ENCODE measurements at regions not wholly inside any gene's neighbourhood (a gene's known extent, or its start where the extent isn't known, plus 50 kb on each side); places are given as distances from the start of the nearest gene placed in this dataset.
A peak's percentile ranks its signal among the peaks of the same experiment; 100 is the strongest.
"Not testable (repeated sequence)": the region's sequence is repeated elsewhere in the genome, so short reads cannot be mapped to it uniquely, and the experiment has no call there.

DNA sequence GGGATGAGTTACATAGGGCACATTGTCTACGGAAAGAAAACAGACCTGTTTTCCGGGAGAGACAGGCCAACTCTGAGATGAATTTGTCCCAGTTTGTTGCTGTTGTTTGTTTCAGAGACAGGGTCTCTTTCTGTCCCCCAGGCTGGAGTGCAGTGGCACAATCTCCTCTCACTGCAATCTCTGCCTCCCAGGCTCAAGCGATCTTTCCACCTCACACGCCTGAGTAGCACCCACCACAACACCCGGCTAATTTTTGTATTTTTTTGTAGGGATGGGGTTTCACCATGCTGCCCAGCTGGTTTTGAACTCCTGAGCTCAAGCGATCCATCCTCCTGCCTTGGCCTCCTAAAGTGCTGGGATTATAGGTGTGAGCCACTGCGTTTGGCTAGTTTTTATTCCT is 125.5 kb upstream of the ERRFI1 start:
- H3K27me3 ChIP-seq (ENCODE audit: control insufficient read depth, insufficient read depth, low read length) = no peaks in the 10 kb centered on the region
- dilution Hi-C loops (cut with HindIII; ENCODE audit: low sequenced_read_pairs, unreplicated experiment) = no loop called here

DNA sequence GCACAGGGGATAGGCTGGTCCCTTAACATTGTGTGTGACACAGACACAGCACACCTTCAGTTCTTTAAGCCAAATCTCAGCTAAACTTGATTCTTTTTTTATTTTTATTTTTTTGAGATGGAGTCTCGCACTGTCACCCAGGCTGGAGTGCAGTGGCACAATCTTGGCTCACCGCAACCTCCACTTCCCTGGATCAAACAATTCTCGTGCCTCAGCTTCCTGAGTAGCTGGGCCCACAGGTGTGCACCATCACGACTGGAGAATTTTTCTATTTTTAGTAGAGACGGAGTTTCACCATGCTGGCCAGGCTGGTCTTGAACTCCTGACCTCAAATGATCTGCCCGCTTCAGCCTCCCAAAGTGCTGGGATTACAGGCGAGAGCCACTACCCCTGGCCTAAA is 123.6 kb upstream of the ERRFI1 start:
- H3K27me3 ChIP-seq (ENCODE audit: control insufficient read depth, insufficient read depth, low read length); H3K27ac ChIP-seq (ENCODE audit: insufficient read depth, low read length); H3K9me1 ChIP-seq (ENCODE audit: insufficient read depth, low read length); H3K4ac ChIP-seq (ENCODE audit: low read depth, low read length); DNase-seq; H3K56ac ChIP-seq (ENCODE audit: extremely low read depth, insufficient read depth, low read length); H3K9ac ChIP-seq (ENCODE audit: low read depth, low read length); BruUV-seq (replicated peaks); H3K36me3 ChIP-seq (ENCODE audit: control insufficient read depth, insufficient read depth, low read length); H3K23ac ChIP-seq (ENCODE audit: low read depth, low read length); in situ Hi-C loops (cut with MboI; ENCODE audit: low sequenced_read_pairs); H3K14ac ChIP-seq (replicated peaks; ENCODE audit: low read depth, low read length); H3K4me3 ChIP-seq (ENCODE audit: insufficient read depth, low read depth, low read length); H4K5ac ChIP-seq (ENCODE audit: low read depth, low read length); H2AK9ac ChIP-seq (replicated peaks; ENCODE audit: low read depth, low read length, poor library complexity); CTCF ChIA-PET; ATAC-seq (ENCODE audit: low read depth); H3K4me1 ChIP-seq (ENCODE audit: control insufficient read depth, insufficient read depth, low read length); intact Hi-C loops (cut with micrococcal nuclease); H2BK120ac ChIP-seq (ENCODE audit: low read depth, low read length); H2AFZ ChIP-seq (replicated peaks; ENCODE audit: low read length, poor library complexity); H3K9me3 ChIP-seq (ENCODE audit: control insufficient read depth, insufficient read depth, low read length); H4K8ac ChIP-seq (ENCODE audit: low read depth in 2 of 2, low read length in 2 of 2); H3K18ac ChIP-seq (ENCODE audit: low read depth, low read length); H2AK5ac ChIP-seq (ENCODE audit: low read depth, low read length); H2BK20ac ChIP-seq (ENCODE audit: low read depth, low read length); dilution Hi-C loops (cut with HindIII; ENCODE audit: low sequenced_read_pairs, unreplicated experiment); H2BK5ac ChIP-seq (ENCODE audit: low read depth, low read length, poor library complexity, severe bottlenecking); POLR2A ChIA-PET (ENCODE audit: unreplicated experiment); H4K20me1 ChIP-seq (ENCODE audit: insufficient read depth, low read length); H3K4me2 ChIP-seq (ENCODE audit: low read depth, low read length); H3K79me1 ChIP-seq (ENCODE audit: low read depth in 1 of 2, low read length in 2 of 2): not testable (repeated sequence)
- peak overlapping the region; percentile 15; the same call in 1 of the 2 replicates for H4K91ac ChIP-seq (ENCODE audit: insufficient read depth, low read depth, low read length)
- 100% methylated on average over 1 of the region's 7 CpGs; no CpG with 5 or more reads in 1 of the 2 experiments for WGBS, 2 experiments (ENCODE audit: extremely low coverage in 2 of 2, insufficient read length in 1 of 2)
- peak overlapping the region; percentile 52; the same call in 1 of the 3 replicates for H2BK15ac ChIP-seq (ENCODE audit: low read depth, low read length)

More for the DNA sequence above, 125.5 kb upstream of the ERRFI1 start:
- intact Hi-C loops (cut with micrococcal nuclease) (no loop called here), in situ Hi-C loops (cut with MboI; ENCODE audit: low sequenced_read_pairs) (no loop called here)
- Histone ChIP-seq H3K4me1 (ENCODE audit: control insufficient read depth, insufficient read depth, low read length) (peaks cover 3% of the 10 kb centered on the region), H3K14ac (replicated peaks; ENCODE audit: low read depth, low read length) (no peak overlapping the region), H3K9ac (ENCODE audit: low read depth, low read length) (no peak overlapping the region), H4K5ac (ENCODE audit: low read depth, low read length) (no peak overlapping the region), H3K9me3 (ENCODE audit: control insufficient read depth, insufficient read depth, low read length) (no peaks in the 10 kb centered on the region), H3K4ac (ENCODE audit: low read depth, low read length) (no peak overlapping the region), H3K4me3 (ENCODE audit: insufficient read depth, low read depth, low read length) (no peak overlapping the region), H2BK15ac (ENCODE audit: low read depth, low read length) (no peak overlapping the region), H2BK5ac (ENCODE audit: low read depth, low read length, poor library complexity, severe bottlenecking) (no peak overlapping the region), H3K27ac (ENCODE audit: insufficient read depth, low read length) (no peak overlapping the region), H3K9me1 (ENCODE audit: insufficient read depth, low read length) (peaks cover 3% of the 10 kb centered on the region; the same call in 1 of the 2 replicates), H2BK20ac (ENCODE audit: low read depth, low read length) (no peak overlapping the region), H2BK120ac (ENCODE audit: low read depth, low read length) (no peak overlapping the region), H2AK5ac (ENCODE audit: low read depth, low read length) (no peak overlapping the region; the same call in 1 of the 2 replicates), H3K23ac (ENCODE audit: low read depth, low read length) (no peak overlapping the region), H3K18ac (ENCODE audit: low read depth, low read length) (no peak overlapping the region), H4K91ac (ENCODE audit: insufficient read depth, low read depth, low read length) (no peak overlapping the region), H3K36me3 (ENCODE audit: control insufficient read depth, insufficient read depth, low read length) (no peaks in the 10 kb centered on the region), H3K56ac (ENCODE audit: extremely low read depth, insufficient read depth, low read length) (no peak overlapping the region), H2AFZ (replicated peaks; ENCODE audit: low read length, poor library complexity) (no peak overlapping the region), H4K20me1 (ENCODE audit: insufficient read depth, low read length) (no peaks in the 10 kb centered on the region), H4K8ac (ENCODE audit: low read depth in 2 of 2, low read length in 2 of 2) (no peak overlapping the region), H2AK9ac (replicated peaks; ENCODE audit: low read depth, low read length, poor library complexity) (no peak overlapping the region), H3K79me1 (ENCODE audit: low read depth in 1 of 2, low read length in 2 of 2) (no peaks in the 10 kb centered on the region), H3K4me2 (ENCODE audit: low read depth, low read length) (no peak overlapping the region)
- POLR2A ChIA-PET (ENCODE audit: unreplicated experiment) = no interaction called here
- TF ChIP-seq MXI1 (IDR thresholded peaks at IDR 0.05; ENCODE audit: borderline replicate concordance, low read depth, low read length) (no peak), NFE2L2 (IDR thresholded peaks at IDR 0.05; ENCODE audit: low read depth, low read length) (no peak), RCOR1 (IDR thresholded peaks at IDR 0.05; ENCODE audit: insufficient replicate concordance, low read length) (no peak), BHLHE40 (IDR thresholded peaks at IDR 0.05; ENCODE audit: low read depth, low read length) (no peak), FOS (IDR thresholded peaks at IDR 0.05; ENCODE audit: low read depth, low read length) (no peak), CHD1 (IDR thresholded peaks at IDR 0.05; ENCODE audit: low read depth, low read length) (no peak)
- TF ChIP-seq, protein P1, sequence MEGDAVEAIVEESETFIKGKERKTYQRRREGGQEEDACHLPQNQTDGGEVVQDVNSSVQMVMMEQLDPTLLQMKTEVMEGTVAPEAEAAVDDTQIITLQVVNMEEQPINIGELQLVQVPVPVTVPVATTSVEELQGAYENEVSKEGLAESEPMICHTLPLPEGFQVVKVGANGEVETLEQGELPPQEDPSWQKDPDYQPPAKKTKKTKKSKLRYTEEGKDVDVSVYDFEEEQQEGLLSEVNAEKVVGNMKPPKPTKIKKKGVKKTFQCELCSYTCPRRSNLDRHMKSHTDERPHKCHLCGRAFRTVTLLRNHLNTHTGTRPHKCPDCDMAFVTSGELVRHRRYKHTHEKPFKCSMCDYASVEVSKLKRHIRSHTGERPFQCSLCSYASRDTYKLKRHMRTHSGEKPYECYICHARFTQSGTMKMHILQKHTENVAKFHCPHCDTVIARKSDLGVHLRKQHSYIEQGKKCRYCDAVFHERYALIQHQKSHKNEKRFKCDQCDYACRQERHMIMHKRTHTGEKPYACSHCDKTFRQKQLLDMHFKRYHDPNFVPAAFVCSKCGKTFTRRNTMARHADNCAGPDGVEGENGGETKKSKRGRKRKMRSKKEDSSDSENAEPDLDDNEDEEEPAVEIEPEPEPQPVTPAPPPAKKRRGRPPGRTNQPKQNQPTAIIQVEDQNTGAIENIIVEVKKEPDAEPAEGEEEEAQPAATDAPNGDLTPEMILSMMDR (conservative IDR thresholded peaks at IDR 0.05; ENCODE audit: low read depth, low read length) = no peak
- DNase-seq (no peak), ATAC-seq (ENCODE audit: low read depth) (no peak)
- no CpG with 5 or more reads among the region's 7 CpGs for WGBS, 2 experiments (ENCODE audit: extremely low coverage in 2 of 2, insufficient read length in 1 of 2)
- CTCF ChIA-PET = no interaction called here
- no TSS peak for BruUV-seq (replicated peaks)
